ENCODE measurements at regions not wholly inside any gene's neighbourhood (a gene's known extent, or its start where the extent isn't known, plus 50 kb on each side); places are given as distances from the start of the nearest gene placed in this dataset.

GRCh38 chr12:17369556-17369955 is 720.4 kb downstream of the RERGL start:
- TF ChIP-seq CTCF (conservative IDR thresholded peaks at IDR 0.05; ENCODE audit: low read length) = no peak
- no peak for TF ChIP-seq EZH2phosphoT487 (IDR thresholded peaks at IDR 0.05; ENCODE audit: borderline replicate concordance)
